Liver (tissue), 3 donors: ENCODE measurements at regions not wholly inside any gene's neighbourhood (a gene's known extent, or its start where the extent isn't known, plus 50 kb on each side); places are given as distances from the start of the nearest gene placed in this dataset.

Source experiments
- CTCF ChIP-seq: fragments of 150-350 bp; IDR thresholded peaks from 2 replicates; pipeline ENCODE4 v1.5.1; 2017; ENCODE audit warnings: improper control_type of control experiment, low read depth, low read length; ENCODE audit not compliant: missing input control
- EGR1 ChIP-seq, 2 donors: IDR thresholded peaks; 2 replicates each; pipeline ENCODE4 v1.6.1; 2016 to 2018; ENCODE audit warnings: antibody characterized with exemption in 2 of 2, low read depth in 2 of 2
- FOXA1 ChIP-seq: IDR thresholded peaks from 2 replicates; pipeline ENCODE4 v1.6.1; 2016; ENCODE audit warnings: antibody characterized with exemption
- GABPA ChIP-seq, 2 donors: IDR thresholded peaks in 1 of 2; conservative IDR thresholded peaks in 1 of 2; 2 replicates each; pipeline ENCODE4 v1.6.1; 2016; ENCODE audit warnings: antibody characterized with exemption in 2 of 2, mild to moderate bottlenecking in 1 of 2, moderate library complexity in 1 of 2
- REST ChIP-seq: IDR thresholded peaks from 2 replicates; pipeline ENCODE4 v1.6.1; 2016; ENCODE audit warnings: antibody characterized with exemption, mild to moderate bottlenecking
- TAF1 ChIP-seq: conservative IDR thresholded peaks from 2 replicates; pipeline ENCODE4 v1.6.1; 2016; ENCODE audit warnings: antibody characterized with exemption, mild to moderate bottlenecking
- YY1 ChIP-seq: IDR thresholded peaks from 2 replicates; pipeline ENCODE4 v1.6.1; 2016; ENCODE audit warnings: antibody characterized with exemption, mild to moderate bottlenecking
- donor health status: healthy.
- donor health status: healthy.

GRCh38 chr21:43331962-43332828 lies 94.7 kb downstream of the SIK1 start:
- TF ChIP-seq CTCF (no peak), FOXA1 (no peak), GABPA (IDR thresholded peaks at IDR 0.05 in 1 of 2, conservative IDR thresholded peaks at IDR 0.05 in 1 of 2) (no peak), TAF1 (no peak), REST (no peak), EGR1 (IDR thresholded peaks at IDR 0.05; ENCODE audit: low read depth in 2 of 2) (no peak), YY1 (no peak)
